Lower leg skin (tissue), 4 donors: ENCODE measurements at regions not wholly inside any gene's neighbourhood (a gene's known extent, or its start where the extent isn't known, plus 50 kb on each side); places are given as distances from the start of the nearest gene placed in this dataset.

Experiments used
- DNase-seq, 2 donors: peaks; one replicate each; pipeline ENCODE4 v3.0.0-alpha.2; 2019; ENCODE audit warnings: low spot score in 2 of 2
- H3K4me3 ChIP-seq: fragments of 200-600 bp; sonication (generic); 2 replicates; pipeline ENCODE4 v1.5.1; 2017; ENCODE audit warnings: mild to moderate bottlenecking, low read depth; ENCODE audit not compliant: poor library complexity, severe bottlenecking
- POLR2A ChIP-seq, 2 donors: fragments of 450-650 bp; IDR thresholded peaks; one replicate each; pipeline ENCODE4 v1.6.1; 2016 to 2017; ENCODE audit warnings: antibody characterized with exemption in 2 of 2, mild to moderate bottlenecking in 1 of 2, moderate library complexity in 1 of 2
- WGBS, 2 donors: methylation state at CpG; one replicate each; pipeline ENCODE4 v1.1.5; 2018; 5-methylcytosine and 5-hydroxymethylcytosine counted together
- intact Hi-C: fragments of 100-400 bp; cut with DNase I; formaldehyde crosslinking; loops from one replicate; pipeline ENCODE4 v1.15.0; 2023; ENCODE audit warnings: low total_unique reads
- TF ChIP-seq, protein P1 (sequence below), 3 donors: fragments of 450-650 bp; IDR thresholded peaks; one replicate each; pipeline ENCODE4 v1.5.1; 2016; ENCODE audit warnings: antibody characterized with exemption in 3 of 3, mild to moderate bottlenecking in 3 of 3, moderate library complexity in 2 of 3

DNA sequence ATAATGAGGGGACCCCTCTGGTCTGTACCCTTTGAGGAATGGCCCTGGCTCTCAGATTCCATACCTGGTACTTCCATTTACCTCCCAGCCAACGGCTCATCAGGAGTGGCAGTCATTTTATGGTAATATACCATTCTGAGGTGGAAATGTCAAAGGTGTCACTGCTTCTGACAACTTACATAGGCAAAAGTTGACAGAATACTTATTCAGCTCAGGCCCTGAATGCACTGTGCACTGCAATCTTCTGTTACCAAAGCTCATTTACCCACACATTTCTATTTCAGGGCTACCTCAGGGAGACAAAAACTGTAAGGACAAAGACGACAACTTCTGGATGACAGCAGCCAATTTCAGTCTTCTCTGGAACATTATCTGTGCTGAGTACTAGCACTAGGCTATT, 212.2 kb upstream of the TMEM260 start:
- intact Hi-C loops, result no loop called here
- TF ChIP-seq, protein P1, sequence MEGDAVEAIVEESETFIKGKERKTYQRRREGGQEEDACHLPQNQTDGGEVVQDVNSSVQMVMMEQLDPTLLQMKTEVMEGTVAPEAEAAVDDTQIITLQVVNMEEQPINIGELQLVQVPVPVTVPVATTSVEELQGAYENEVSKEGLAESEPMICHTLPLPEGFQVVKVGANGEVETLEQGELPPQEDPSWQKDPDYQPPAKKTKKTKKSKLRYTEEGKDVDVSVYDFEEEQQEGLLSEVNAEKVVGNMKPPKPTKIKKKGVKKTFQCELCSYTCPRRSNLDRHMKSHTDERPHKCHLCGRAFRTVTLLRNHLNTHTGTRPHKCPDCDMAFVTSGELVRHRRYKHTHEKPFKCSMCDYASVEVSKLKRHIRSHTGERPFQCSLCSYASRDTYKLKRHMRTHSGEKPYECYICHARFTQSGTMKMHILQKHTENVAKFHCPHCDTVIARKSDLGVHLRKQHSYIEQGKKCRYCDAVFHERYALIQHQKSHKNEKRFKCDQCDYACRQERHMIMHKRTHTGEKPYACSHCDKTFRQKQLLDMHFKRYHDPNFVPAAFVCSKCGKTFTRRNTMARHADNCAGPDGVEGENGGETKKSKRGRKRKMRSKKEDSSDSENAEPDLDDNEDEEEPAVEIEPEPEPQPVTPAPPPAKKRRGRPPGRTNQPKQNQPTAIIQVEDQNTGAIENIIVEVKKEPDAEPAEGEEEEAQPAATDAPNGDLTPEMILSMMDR (IDR thresholded peaks at IDR 0.05), result no peak

GRCh38 chr14:56371737-56372136, 207.9 kb upstream of the TMEM260 start:
- no peak for TF ChIP-seq POLR2A (IDR thresholded peaks at IDR 0.05)
- TF ChIP-seq, protein P1 (IDR thresholded peaks at IDR 0.05), result no peak
- no peak for DNase-seq
- intact Hi-C loops, result no loop called here
- no peak overlapping the region for H3K4me3 ChIP-seq
- WGBS, 2 donors, result 89 to 98% methylated on average over 3 of the region's 3 CpGs

More for the DNA sequence above, 212.2 kb upstream of the TMEM260 start:
- 89 to 90% methylated on average over 2 of the region's 2 CpGs for WGBS, 2 donors
- H3K4me3 ChIP-seq, result no peak overlapping the region
- no peak for DNase-seq

GRCh38 chr14:56374421-56374820, 205.2 kb upstream of the TMEM260 start:
- TF ChIP-seq, protein P1 (IDR thresholded peaks at IDR 0.05), result no peak
- TF ChIP-seq POLR2A (IDR thresholded peaks at IDR 0.05), result no peak
- 91 to 100% methylated on average over 1 of the region's 1 CpG for WGBS, 2 donors
- no peak for DNase-seq
- no peak overlapping the region for H3K4me3 ChIP-seq
- intact Hi-C loops, result no loop called here

GRCh38 chr14:56378046-56378445, 201.6 kb upstream of the TMEM260 start:
- intact Hi-C loops, result no loop called here
- TF ChIP-seq, protein P1 (IDR thresholded peaks at IDR 0.05), result no peak
- TF ChIP-seq POLR2A (IDR thresholded peaks at IDR 0.05), result no peak
- no peak for DNase-seq
- 79 to 88% methylated on average over 4 of the region's 4 CpGs for WGBS, 2 donors
- no peak overlapping the region for H3K4me3 ChIP-seq

- intact Hi-C loops, result no loop called here
- TF ChIP-seq, protein P1 (IDR thresholded peaks at IDR 0.05), result no peak
- TF ChIP-seq POLR2A (IDR thresholded peaks at IDR 0.05), result no peak
- DNase-seq, result no peak
- 60% methylated on average over 2 of the region's 2 CpGs for WGBS, 2 donors
- no peak overlapping the region for H3K4me3 ChIP-seq
Observed at GRCh38 chr14:56378475-56378877, 201.1 kb upstream of the TMEM260 start.

DNA sequence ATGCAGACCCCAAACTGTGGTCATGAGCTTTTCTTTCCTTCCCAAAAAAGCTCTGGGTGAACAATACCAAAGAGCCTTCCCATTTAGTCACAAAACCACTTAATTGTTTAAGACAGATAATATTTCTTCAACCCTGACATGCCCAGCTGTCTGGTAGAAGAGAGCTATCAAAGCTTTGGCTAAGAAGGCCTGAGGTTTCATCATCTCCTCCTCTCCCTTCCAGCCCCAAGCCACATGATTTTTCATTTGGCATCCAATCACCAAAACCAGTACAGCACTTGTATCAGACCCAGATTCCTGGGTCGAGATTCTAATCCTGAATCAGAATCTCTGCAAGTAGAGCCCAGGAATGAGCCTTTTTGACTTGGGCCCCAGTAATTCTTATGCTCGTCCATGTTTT, 199.6 kb upstream of the TMEM260 start:
- peak in 1 of 2 donors; percentile 38 for DNase-seq
- intact Hi-C loops, result no loop called here
- no peak for TF ChIP-seq POLR2A (IDR thresholded peaks at IDR 0.05)
- TF ChIP-seq, protein P1 (IDR thresholded peaks at IDR 0.05), result no peak
- H3K4me3 ChIP-seq, result no peak overlapping the region
- WGBS, 2 donors, result 52 to 70% methylated on average over 2 of the region's 2 CpGs
